ENCODE measurements at regions not wholly inside any gene's neighbourhood (a gene's known extent, or its start where the extent isn't known, plus 50 kb on each side); places are given as distances from the start of the nearest gene placed in this dataset.

DNA sequence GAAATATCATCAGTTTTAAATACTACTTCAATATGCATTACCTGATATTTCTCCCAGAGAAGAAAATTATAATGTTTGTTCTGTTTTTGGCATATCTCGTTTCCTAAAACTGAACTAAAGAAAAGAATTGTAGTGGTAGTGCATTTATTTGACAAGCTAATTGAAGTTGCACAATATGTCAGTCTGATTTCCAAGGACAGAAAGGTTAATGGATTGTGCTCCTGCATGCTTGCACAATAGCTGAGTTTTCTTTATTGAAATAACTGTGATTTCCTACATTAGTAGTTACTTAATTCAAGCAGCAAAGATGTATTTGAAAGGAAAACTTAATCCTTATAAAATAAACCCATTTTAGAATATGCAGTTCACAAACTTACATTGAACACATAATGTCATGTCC lies 2047.7 kb downstream of the NCAM2 start:
- Mint-ChIP-seq H3K36me3 (no peaks in the 10 kb centered on the region), H3K9me3 (no peaks in the 10 kb centered on the region), H3K4me1 (no peaks in the 10 kb centered on the region), H3K27ac (no peak overlapping the region), H3K4me3 (no peak overlapping the region), H3K27me3 (ENCODE audit: insufficient read depth, low read depth) (no peaks in the 10 kb centered on the region)
- H3K27ac ChIP-seq, result no peak overlapping the region
- no peak overlapping the region for H3K4me2 ChIP-seq
- H2AFZ ChIP-seq (replicated peaks), result no peak overlapping the region
- TF ChIP-seq CTCF (IDR thresholded peaks at IDR 0.05), result no peak
- TF ChIP-seq EZH2 (IDR thresholded peaks at IDR 0.05), result no peak
- H3K9ac ChIP-seq, result no peak overlapping the region
- no peaks in the 10 kb centered on the region for H3K4me1 ChIP-seq
- H3K9me3 ChIP-seq (ENCODE audit: low read depth), result no peaks in the 10 kb centered on the region
- H3K4me3 ChIP-seq, result no peak overlapping the region
- no peaks in the 10 kb centered on the region for H3F3A ChIP-seq (ENCODE audit: low read depth)
- no peaks in the 10 kb centered on the region for H3K27me3 ChIP-seq
- H3K36me3 ChIP-seq, result no peaks in the 10 kb centered on the region
- no peaks in the 10 kb centered on the region for H3K79me2 ChIP-seq (ENCODE audit: low read depth)
- no peak for DNase-seq (ENCODE audit: low spot score)
- H4K20me1 ChIP-seq (ENCODE audit: low read depth), result no peaks in the 10 kb centered on the region

DNA sequence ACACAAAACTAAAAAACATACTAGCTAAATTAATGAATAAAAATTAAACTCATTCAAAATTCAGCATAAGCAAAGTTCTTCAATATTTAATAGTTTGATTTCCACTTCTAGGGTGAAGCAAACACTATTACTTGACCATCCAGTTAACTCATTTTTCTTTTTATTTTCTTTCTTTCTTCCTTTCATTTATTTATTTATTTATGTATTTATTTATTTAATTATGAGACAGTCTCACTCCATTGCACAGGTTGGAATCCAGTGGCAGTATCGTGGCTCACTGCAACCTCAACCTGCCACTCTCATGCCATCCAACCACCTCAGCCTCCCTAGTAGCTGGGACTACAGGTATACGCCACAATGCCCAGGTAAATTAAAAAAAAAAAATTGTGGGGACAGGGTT lies 2069.5 kb downstream of the NCAM2 start:
- Mint-ChIP-seq H3K9me3 (no peaks in the 10 kb centered on the region), H3K27ac (no peak overlapping the region), H3K36me3 (no peaks in the 10 kb centered on the region), H3K27me3 (ENCODE audit: insufficient read depth, low read depth) (no peaks in the 10 kb centered on the region), H3K4me1 (no peaks in the 10 kb centered on the region), H3K4me3 (no peak overlapping the region)
- Histone ChIP-seq H3K36me3 (no peaks in the 10 kb centered on the region), H3K9me3 (ENCODE audit: low read depth) (no peaks in the 10 kb centered on the region), H3K4me1 (no peaks in the 10 kb centered on the region), H3K27me3 (no peaks in the 10 kb centered on the region), H2AFZ (replicated peaks) (no peak overlapping the region), H3K79me2 (ENCODE audit: low read depth) (no peaks in the 10 kb centered on the region), H3F3A (ENCODE audit: low read depth) (no peaks in the 10 kb centered on the region), H3K4me2 (no peak overlapping the region), H3K27ac (no peak overlapping the region), H4K20me1 (ENCODE audit: low read depth) (no peaks in the 10 kb centered on the region), H3K4me3 (no peak overlapping the region), H3K9ac (no peak overlapping the region)
- TF ChIP-seq CTCF (IDR thresholded peaks at IDR 0.05), result no peak
- no peak for TF ChIP-seq EZH2 (IDR thresholded peaks at IDR 0.05)
- TF ChIP-seq EZH2phosphoT487 (IDR thresholded peaks at IDR 0.05), result no peak
- DNase-seq (ENCODE audit: low spot score), result no peak

DNA sequence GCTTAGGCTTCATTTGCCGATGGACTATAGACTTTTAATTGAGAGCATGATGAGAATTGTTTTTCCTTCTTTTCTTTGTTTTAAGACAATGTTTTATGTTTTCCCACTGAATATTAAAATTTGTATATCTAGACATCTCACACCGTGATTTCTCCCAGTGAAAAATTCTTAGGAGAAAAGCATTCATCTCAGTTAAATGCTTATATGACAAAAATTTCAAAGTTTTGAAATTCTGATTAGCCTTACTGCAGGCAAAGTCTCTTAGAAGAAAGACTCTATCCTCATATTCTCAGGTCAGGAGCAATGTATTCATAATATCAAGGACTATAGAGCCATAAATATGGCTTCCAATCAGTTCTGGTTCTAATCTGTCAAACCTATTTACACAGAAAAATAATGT lies 2085.0 kb downstream of the NCAM2 start:
- no peak for TF ChIP-seq CTCF (IDR thresholded peaks at IDR 0.05)
- TF ChIP-seq EZH2phosphoT487 (IDR thresholded peaks at IDR 0.05), result no peak
- TF ChIP-seq EZH2 (IDR thresholded peaks at IDR 0.05), result no peak
- no peak overlapping the region for H3K27ac Mint-ChIP-seq
- DNase-seq (ENCODE audit: low spot score), result no peak
- Histone ChIP-seq H2AFZ (replicated peaks) (no peak overlapping the region), H4K20me1 (ENCODE audit: low read depth) (no peaks in the 10 kb centered on the region), H3F3A (ENCODE audit: low read depth) (no peaks in the 10 kb centered on the region), H3K79me2 (ENCODE audit: low read depth) (no peaks in the 10 kb centered on the region), H3K9ac (no peak overlapping the region), H3K27ac (no peak overlapping the region), H3K4me1 (no peaks in the 10 kb centered on the region), H3K4me3 (no peak overlapping the region), H3K9me3 (ENCODE audit: low read depth) (no peaks in the 10 kb centered on the region), H3K36me3 (no peaks in the 10 kb centered on the region), H3K4me2 (no peak overlapping the region), H3K27me3 (no peaks in the 10 kb centered on the region)
- H3K27me3 Mint-ChIP-seq (ENCODE audit: insufficient read depth, low read depth), result no peaks in the 10 kb centered on the region
- no peak overlapping the region for H3K4me3 Mint-ChIP-seq
- H3K36me3 Mint-ChIP-seq, result no peaks in the 10 kb centered on the region
- no peaks in the 10 kb centered on the region for H3K9me3 Mint-ChIP-seq
- no peaks in the 10 kb centered on the region for H3K4me1 Mint-ChIP-seq

GRCh38 chr21:23093259-23093658 lies 2095.1 kb downstream of the NCAM2 start:
- H3K36me3 ChIP-seq, result no peaks in the 10 kb centered on the region

More at GRCh38 chr21:23093259-23093658, 2095.1 kb downstream of the NCAM2 start:
- Histone ChIP-seq H3K4me2 (no peak overlapping the region), H2AFZ (replicated peaks) (no peak overlapping the region), H3K27ac (no peak overlapping the region), H3K79me2 (ENCODE audit: low read depth) (no peaks in the 10 kb centered on the region), H4K20me1 (ENCODE audit: low read depth) (no peaks in the 10 kb centered on the region), H3F3A (ENCODE audit: low read depth) (no peaks in the 10 kb centered on the region), H3K9me3 (ENCODE audit: low read depth) (peaks cover 7% of the 10 kb centered on the region), H3K27me3 (no peaks in the 10 kb centered on the region), H3K4me3 (no peak overlapping the region), H3K9ac (no peak overlapping the region), H3K4me1 (no peaks in the 10 kb centered on the region)
- Mint-ChIP-seq H3K27me3 (ENCODE audit: insufficient read depth, low read depth) (no peaks in the 10 kb centered on the region), H3K4me3 (no peak overlapping the region), H3K36me3 (no peaks in the 10 kb centered on the region), H3K27ac (no peak overlapping the region), H3K4me1 (no peaks in the 10 kb centered on the region), H3K9me3 (peaks cover 7% of the 10 kb centered on the region)
- TF ChIP-seq EZH2phosphoT487 (IDR thresholded peaks at IDR 0.05), result no peak
- no peak for TF ChIP-seq EZH2 (IDR thresholded peaks at IDR 0.05)
- no peak for TF ChIP-seq CTCF (IDR thresholded peaks at IDR 0.05)
- no peak for DNase-seq (ENCODE audit: low spot score)

Measured in neural progenitor cell (in vitro differentiated cells).